Psoas muscle (tissue), 7 donors: ENCODE measurements at regions not wholly inside any gene's neighbourhood (a gene's known extent, or its start where the extent isn't known, plus 50 kb on each side); places are given as distances from the start of the nearest gene placed in this dataset.

Experiments
- ATAC-seq, 4 donors: fragments of 200-7000 bp; cut with Tn5 transposase; one replicate each; pipeline ENCODE4 v1.9.1; 2020; ENCODE audit warnings: moderate library complexity in 3 of 4, mild to moderate bottlenecking in 2 of 4
- DNase-seq, 2 donors: peaks; one replicate each; pipeline ENCODE4 v3.0.0-alpha.2; 2020
- H3K27ac ChIP-seq: fragments of 200-600 bp; one replicate; pipeline ENCODE4 v1.8.0; 2022
- H3K27me3 ChIP-seq, 3 donors: fragments of 200-600 bp in 1 of 3; one replicate each; pipeline versions ENCODE4 v1.6.1 to v1.8.0; 2013 to 2022; ENCODE audit warnings: low read length in 2 of 3, mild to moderate bottlenecking in 2 of 3, moderate library complexity in 1 of 3; ENCODE audit not compliant: insufficient read depth in 3 of 3
- H3K36me3 ChIP-seq, 2 donors: fragments of 200-600 bp in 1 of 2; one replicate each; pipeline versions ENCODE4 v1.6.1 to v1.8.0; 2013 to 2022; ENCODE audit warnings: low read depth in 1 of 2, mild to moderate bottlenecking in 1 of 2, moderate library complexity in 1 of 2; ENCODE audit not compliant: insufficient read depth in 1 of 2
- H3K4me1 ChIP-seq: fragments of 200-600 bp; one replicate; pipeline ENCODE4 v1.8.0; 2022
- H3K4me3 ChIP-seq: fragments of 200-600 bp; one replicate; pipeline ENCODE4 v1.8.0; 2022; ENCODE audit warnings: mild to moderate bottlenecking
- H3K9me3 ChIP-seq: fragments of 200-600 bp; one replicate; pipeline ENCODE4 v1.8.0; 2022
- WGBS, 3 donors: extraction: QIAGEN DNeasy Blood & Tissue Kit; methylation state at CpG; one replicate each; pipeline versions ENCODE4 v1.1.6 to v1.1.7; 2013; 5-methylcytosine and 5-hydroxymethylcytosine counted together
- intact Hi-C, 2 donors: fragments of 100-400 bp; cut with DNase I; formaldehyde crosslinking; loops; one replicate each; pipeline versions ENCODE4 v1.11.0 to v1.14.2; 2022
- TF ChIP-seq, protein P1 (sequence below): fragments of 200-600 bp; IDR thresholded peaks from one replicate; pipeline ENCODE4 v1.8.0; 2022; ENCODE audit warnings: antibody characterized with exemption
- donor health status: healthy with polysubstance abuse.
- donor health status: DM: no; HTN: no; CAD: no; lungs with moderate emphysema.
- donor health status: Bipolar disorder and iron deficiency.
- donor health status: healthy.
- donor health status: DM: yes; HTN: yes; CAD: no.
- donor health status: DM: no; HTN: no; CAD: no.
- donor health status: DM: yes; HTN: yes; CAD: no.

DNA sequence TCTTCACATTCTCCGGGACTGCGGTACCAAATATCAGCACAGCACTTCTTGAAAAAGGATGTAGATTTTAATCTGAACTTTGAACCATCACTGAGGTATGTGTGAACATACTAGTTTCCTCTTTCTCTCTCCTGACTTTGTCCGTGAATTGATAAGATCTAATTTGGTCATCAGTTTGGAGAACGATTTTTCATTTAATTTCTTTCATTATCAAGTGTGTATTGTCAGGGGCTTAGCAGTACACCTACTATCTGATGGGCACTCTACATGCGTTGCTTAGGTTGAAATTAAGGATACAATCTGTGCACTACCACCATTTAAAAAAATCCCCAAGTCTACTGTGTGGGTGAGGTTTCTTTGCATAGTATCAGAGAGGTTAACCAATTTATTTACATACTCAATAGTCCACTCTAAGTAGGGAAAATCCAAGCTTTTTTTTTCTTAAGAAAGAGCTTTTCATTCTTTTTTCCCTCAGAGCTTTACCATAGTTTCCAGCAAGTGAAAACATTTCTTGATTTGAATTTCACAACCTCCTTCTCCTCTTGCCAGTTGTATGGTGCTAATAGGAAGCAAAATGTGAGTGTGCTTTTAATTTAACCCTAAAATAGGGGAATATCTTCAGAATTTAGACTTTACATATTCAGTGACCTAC, 105.4 kb upstream of the ESR1 start:
- 90 to 92% (median 91%) methylated on average over 5 of the region's 5 CpGs for WGBS, 3 donors

DNA sequence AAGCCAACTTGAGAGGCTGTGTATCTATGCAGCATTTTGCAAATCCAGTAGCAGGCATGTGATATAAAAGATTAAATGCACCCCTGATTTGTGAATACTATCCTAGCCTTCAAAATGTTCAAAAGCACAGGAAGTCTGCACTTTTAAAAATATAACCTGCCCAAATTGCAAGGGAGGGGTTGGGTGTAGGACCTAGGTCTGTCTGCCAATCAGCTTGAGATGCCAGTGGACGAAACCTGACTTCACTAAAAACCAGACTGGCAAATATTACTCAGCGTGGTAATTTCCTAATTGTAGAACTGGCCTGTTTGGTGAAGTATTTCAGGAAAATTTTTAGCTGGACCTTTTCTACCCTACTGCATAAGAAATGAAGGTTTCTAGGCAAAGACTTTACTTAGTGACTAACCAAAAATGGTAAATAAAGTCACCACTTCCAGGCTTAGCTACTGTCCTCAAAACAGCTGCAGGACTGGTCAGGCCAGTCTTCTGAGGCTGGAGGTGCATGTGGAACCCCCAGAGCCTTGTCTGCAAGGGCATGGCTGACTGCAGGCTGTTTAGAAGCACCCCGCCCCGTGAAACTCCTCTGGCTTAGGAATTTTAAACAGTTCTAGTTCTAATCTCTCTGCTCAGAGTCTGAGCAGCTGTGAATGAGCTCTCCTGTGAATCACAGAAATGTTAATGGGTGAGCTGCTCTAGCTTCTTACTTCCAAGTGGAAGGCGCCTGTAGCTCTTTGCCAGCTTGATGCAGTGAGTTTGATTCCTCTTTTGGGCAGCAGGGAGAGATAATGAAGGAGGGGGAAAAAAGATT, 104.4 kb upstream of the ESR1 start:
- ATAC-seq, result no peak
- DNase-seq, result no peak
- 49 to 56% (median 52%) methylated on average over 5 of the region's 5 CpGs for WGBS, 3 donors
- H3K4me1 ChIP-seq, result peaks cover 11% of the 10 kb centered on the region
- TF ChIP-seq, protein P1, sequence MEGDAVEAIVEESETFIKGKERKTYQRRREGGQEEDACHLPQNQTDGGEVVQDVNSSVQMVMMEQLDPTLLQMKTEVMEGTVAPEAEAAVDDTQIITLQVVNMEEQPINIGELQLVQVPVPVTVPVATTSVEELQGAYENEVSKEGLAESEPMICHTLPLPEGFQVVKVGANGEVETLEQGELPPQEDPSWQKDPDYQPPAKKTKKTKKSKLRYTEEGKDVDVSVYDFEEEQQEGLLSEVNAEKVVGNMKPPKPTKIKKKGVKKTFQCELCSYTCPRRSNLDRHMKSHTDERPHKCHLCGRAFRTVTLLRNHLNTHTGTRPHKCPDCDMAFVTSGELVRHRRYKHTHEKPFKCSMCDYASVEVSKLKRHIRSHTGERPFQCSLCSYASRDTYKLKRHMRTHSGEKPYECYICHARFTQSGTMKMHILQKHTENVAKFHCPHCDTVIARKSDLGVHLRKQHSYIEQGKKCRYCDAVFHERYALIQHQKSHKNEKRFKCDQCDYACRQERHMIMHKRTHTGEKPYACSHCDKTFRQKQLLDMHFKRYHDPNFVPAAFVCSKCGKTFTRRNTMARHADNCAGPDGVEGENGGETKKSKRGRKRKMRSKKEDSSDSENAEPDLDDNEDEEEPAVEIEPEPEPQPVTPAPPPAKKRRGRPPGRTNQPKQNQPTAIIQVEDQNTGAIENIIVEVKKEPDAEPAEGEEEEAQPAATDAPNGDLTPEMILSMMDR, result no peak
- no peak overlapping the region for H3K27ac ChIP-seq
- no peaks in the 10 kb centered on the region for H3K27me3 ChIP-seq
- H3K9me3 ChIP-seq, result no peaks in the 10 kb centered on the region
- no peak overlapping the region for H3K4me3 ChIP-seq
- intact Hi-C loops, result no loop called here
- H3K36me3 ChIP-seq, result no peaks in the 10 kb centered on the region

More for the DNA sequence above, 105.4 kb upstream of the ESR1 start:
- Histone ChIP-seq H3K4me1 (peaks cover 11% of the 10 kb centered on the region), H3K9me3 (no peaks in the 10 kb centered on the region), H3K27ac (no peak overlapping the region), H3K36me3 (no peaks in the 10 kb centered on the region), H3K27me3 (no peaks in the 10 kb centered on the region), H3K4me3 (no peak overlapping the region)
- no peak for DNase-seq
- TF ChIP-seq, protein P1, result no peak
- ATAC-seq, result no peak
- intact Hi-C loops, result no loop called here

DNA sequence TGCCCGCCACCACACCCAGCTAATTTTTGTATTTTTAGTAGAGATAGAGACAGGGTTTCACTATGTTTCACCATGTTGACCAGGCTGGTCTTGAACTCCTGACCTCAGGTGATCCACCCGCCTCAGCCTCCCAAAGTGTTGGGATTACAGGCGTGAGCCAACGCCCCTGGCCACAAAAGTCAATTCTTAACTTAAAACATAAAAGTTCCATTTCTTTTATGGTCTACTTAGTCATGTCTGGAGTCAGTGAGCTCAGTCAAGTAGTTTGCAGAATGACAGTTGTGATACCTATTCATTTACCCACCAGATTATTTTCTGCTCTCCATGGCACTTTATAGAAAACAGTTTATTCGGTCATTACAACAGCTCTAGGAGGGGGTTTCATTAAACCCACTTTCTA, 103.1 kb upstream of the ESR1 start:
- intact Hi-C loops, result no loop called here
- H3K4me1 ChIP-seq, result peaks cover 5% of the 10 kb centered on the region
- no peak for DNase-seq
- H3K36me3 ChIP-seq, result no peaks in the 10 kb centered on the region
- H3K27me3 ChIP-seq, result no peaks in the 10 kb centered on the region
- WGBS, 3 donors, result 94 to 98% (median 95%) methylated on average over 5 of the region's 5 CpGs
- no peak for ATAC-seq
- H3K9me3 ChIP-seq, result no peaks in the 10 kb centered on the region
- TF ChIP-seq, protein P1, result no peak
- no peak overlapping the region for H3K27ac ChIP-seq
- H3K4me3 ChIP-seq, result no peak overlapping the region

- WGBS, 3 donors, result 91 to 94% (median 91%) methylated on average over 6 of the region's 6 CpGs
- intact Hi-C loops, result no loop called here
- H3K9me3 ChIP-seq, result no peaks in the 10 kb centered on the region
- H3K4me1 ChIP-seq, result no peaks in the 10 kb centered on the region
- no peak overlapping the region for H3K27ac ChIP-seq
- DNase-seq (no peak), ATAC-seq (no peak)
- H3K36me3 ChIP-seq, result no peaks in the 10 kb centered on the region
- TF ChIP-seq, protein P1, result no peak
- no peaks in the 10 kb centered on the region for H3K27me3 ChIP-seq
- H3K4me3 ChIP-seq, result no peak overlapping the region
Observed at GRCh38 chr6:151705993-151706733, 101.3 kb upstream of the ESR1 start.
